Endothelial cell of umbilical vein (primary cell): ENCODE measurements at regions not wholly inside any gene's neighbourhood (a gene's known extent, or its start where the extent isn't known, plus 50 kb on each side); places are given as distances from the start of the nearest gene placed in this dataset.
A peak's percentile ranks its signal among the peaks of the same experiment; 100 is the strongest.

Experiments
- BruUV-seq: library from RNA; stranded (reverse); fragments of 400-500 nt; replicated peaks from 2 replicates; lab custom pipeline; 2021; lab: Mats Ljungman, UMichigan
- CTCF ChIA-PET: fragments of 300-600, 350-600 bp; sonication (Branson Sonifier 250); formaldehyde crosslinking; loops from one replicate; lab custom pipeline; 2021; ENCODE audit warnings: antibody characterized with exemption, inconsistent platforms; lab: Charles Lee
- POLR2A ChIA-PET: fragments of 300-600, 350-600 bp; sonication (Branson Sonifier 250); formaldehyde crosslinking; loops from one replicate; lab custom pipeline; 2021; ENCODE audit warnings: antibody characterized with exemption, inconsistent platforms; lab: Charles Lee
- DNase-seq: peaks from one replicate; pipeline ENCODE4 v3.0.0-alpha.2; 2011; ENCODE audit warnings: low read depth, low spot score
- FAIRE-seq: peaks from 2 replicates; lab custom pipeline; 2011; peaks lifted over from hg19 to GRCh38; lab: Jason Lieb, UNC
- H2AFZ ChIP-seq: 2 replicates; pipeline ENCODE4 v1.6.0; 2012; ENCODE audit warnings: low read depth, low read length, control low read depth, inconsistent platforms
- H3K27ac ChIP-seq: 2 replicates; pipeline ENCODE4 v1.5.1; 2011; ENCODE audit warnings: low read depth, mild to moderate bottlenecking, control low read depth, low read length, moderate library complexity; ENCODE audit not compliant: insufficient read depth
- H3K27me3 ChIP-seq, 2 experiments: 2 replicates each; pipeline versions ENCODE4 v1.6.0 to v1.6.1; 2011; ENCODE audit warnings: low read length in 2 of 2, mixed read lengths in 1 of 2; ENCODE audit not compliant: control insufficient read depth in 2 of 2, insufficient read depth in 2 of 2
- H3K36me3 ChIP-seq, 2 experiments: 2 replicates in 1 of 2; 3 replicates in 1 of 2; pipeline ENCODE4 v1.5.1; 2011; ENCODE audit warnings: low read length in 2 of 2, mild to moderate bottlenecking in 1 of 2, moderate library complexity in 1 of 2; ENCODE audit not compliant: control insufficient read depth in 2 of 2, insufficient read depth in 2 of 2; ENCODE audit errors: extremely low read depth in 1 of 2
- H3K4me1 ChIP-seq: 3 replicates; pipeline ENCODE4 v1.5.1; 2011; ENCODE audit warnings: mild to moderate bottlenecking, low read length; ENCODE audit not compliant: control insufficient read depth, insufficient read depth; ENCODE audit errors: extremely low read depth
- H3K4me2 ChIP-seq: 2 replicates; pipeline ENCODE4 v1.6.1; 2011; ENCODE audit warnings: low read length, control low read depth, mixed read lengths; ENCODE audit not compliant: insufficient read depth
- H3K4me3 ChIP-seq, 3 experiments: fragments of 200-600 bp in 1 of 3; sonication (generic), shearing (Covaris generic) in 1 of 3; replicated peaks in 1 of 3; 2 replicates each; pipeline ENCODE4 v1.5.1; 2011 to 2016; ENCODE audit warnings: control low read depth in 3 of 3, low read length in 3 of 3, mild to moderate bottlenecking in 2 of 3, inconsistent platforms in 1 of 3, low read depth in 1 of 3, moderate library complexity in 1 of 3; ENCODE audit not compliant: insufficient read depth in 1 of 3
- H3K79me2 ChIP-seq: 2 replicates; pipeline ENCODE4 v1.6.0; 2012; ENCODE audit warnings: low read length, inconsistent platforms; ENCODE audit not compliant: control insufficient read depth, insufficient read depth
- H3K9ac ChIP-seq: replicated peaks from 2 replicates; pipeline ENCODE3; 2011; ENCODE audit warnings: low read length, control low read depth; ENCODE audit not compliant: insufficient read depth; ENCODE audit errors: extremely low read depth
- H3K9me1 ChIP-seq: replicated peaks from 3 replicates; pipeline ENCODE4 v1.6.0; 2011; ENCODE audit warnings: mild to moderate bottlenecking, low read length; ENCODE audit not compliant: control insufficient read depth, insufficient read depth; ENCODE audit errors: extremely low read depth
- H3K9me3 ChIP-seq: replicated peaks from 2 replicates; pipeline ENCODE4 v1.5.1; 2012; ENCODE audit warnings: low read length, inconsistent platforms; ENCODE audit not compliant: control insufficient read depth, insufficient read depth
- H4K20me1 ChIP-seq: replicated peaks from 2 replicates; pipeline ENCODE3; 2011; ENCODE audit warnings: mild to moderate bottlenecking, low read length; ENCODE audit not compliant: control insufficient read depth, insufficient read depth; ENCODE audit errors: extremely low read depth
- EZH2 ChIP-seq: IDR thresholded peaks from 2 replicates; pipeline ENCODE4 v1.6.1; 2012; ENCODE audit warnings: borderline replicate concordance, low read depth, mild to moderate bottlenecking, moderate library complexity, low read length, inconsistent platforms; ENCODE audit not compliant: severe bottlenecking
- JUN ChIP-seq: IDR thresholded peaks from 2 replicates; pipeline ENCODE4 v1.6.1; 2011; ENCODE audit warnings: borderline replicate concordance, low read depth; ENCODE audit not compliant: insufficient read length, insufficient read depth
- dilution Hi-C: fragments of 300-500 bp; cut with MboI; formaldehyde crosslinking; loops from one replicate; pipeline ENCODE4 v1.15.0; 2019; ENCODE audit warnings: low sequenced_read_pairs; ENCODE audit not compliant: extremely low pct_ligation_motif_present
- intact Hi-C: fragments of 100-400 bp; cut with micrococcal nuclease; formaldehyde crosslinking; loops from one replicate; pipeline ENCODE4 v1.10.0; 2022
- TF ChIP-seq, protein P1 (sequence below): IDR thresholded peaks from 2 replicates; pipeline ENCODE4 v1.6.1; 2011; ENCODE audit not compliant: insufficient read depth, insufficient read length
- TF ChIP-seq, protein P2 (sequence below), 2 donors: IDR thresholded peaks; 1 replicate in 1 of 2; 2 replicates in 1 of 2; pipeline ENCODE4 v1.5.1; 2011; ENCODE audit warnings: low read length in 2 of 2, mild to moderate bottlenecking in 2 of 2, moderate library complexity in 2 of 2, control low read depth in 1 of 2, inconsistent platforms in 1 of 2, low read depth in 1 of 2; ENCODE audit not compliant: insufficient read depth in 1 of 2; ENCODE audit errors: extremely low read depth in 1 of 2

DNA sequence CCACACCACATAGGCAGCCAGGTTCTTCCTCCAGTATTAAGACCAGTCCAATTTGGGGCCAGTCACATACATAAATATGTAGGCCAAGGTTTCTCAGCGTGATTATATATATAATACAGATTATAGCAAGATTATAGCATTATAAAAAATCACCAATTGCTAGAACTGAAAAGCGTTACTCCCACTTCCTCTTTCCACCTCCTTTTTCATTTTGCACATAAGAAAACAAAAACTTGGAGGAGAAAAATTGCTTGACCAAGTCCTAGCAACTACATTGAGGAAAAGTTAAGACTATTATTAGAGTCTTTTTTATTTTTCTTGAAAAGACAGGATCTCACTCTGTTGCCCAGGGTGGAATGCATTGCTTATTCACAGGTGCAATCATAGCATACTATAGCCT lies 262.7 kb upstream of the KCNN2 start:
- intact Hi-C loops (no loop called here), dilution Hi-C loops (no loop called here)
- H3K36me3 ChIP-seq, result no peaks in the 10 kb centered on the region
- H3K4me1 ChIP-seq, result no peaks in the 10 kb centered on the region
- no TSS peak for BruUV-seq
- no peak overlapping the region for H3K27ac ChIP-seq
- DNase-seq (no peak), FAIRE-seq (no peak)
- POLR2A ChIA-PET, result no interaction called here
- H3K27me3 ChIP-seq, result no peaks in the 10 kb centered on the region
- no peak overlapping the region for H3K4me3 ChIP-seq
- H3K9ac ChIP-seq, result no peak overlapping the region
- TF ChIP-seq, protein P1, sequence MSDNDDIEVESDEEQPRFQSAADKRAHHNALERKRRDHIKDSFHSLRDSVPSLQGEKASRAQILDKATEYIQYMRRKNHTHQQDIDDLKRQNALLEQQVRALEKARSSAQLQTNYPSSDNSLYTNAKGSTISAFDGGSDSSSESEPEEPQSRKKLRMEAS, result no peak
- TF ChIP-seq JUN (no peak), EZH2 (no peak)
- CTCF ChIA-PET, result no interaction called here
- H2AFZ ChIP-seq, result no peak overlapping the region
- no peaks in the 10 kb centered on the region for H3K9me3 ChIP-seq
- no peaks in the 10 kb centered on the region for H3K9me1 ChIP-seq
- H3K79me2 ChIP-seq, result no peaks in the 10 kb centered on the region
- no peaks in the 10 kb centered on the region for H4K20me1 ChIP-seq
- H3K4me2 ChIP-seq, result no peak overlapping the region

DNA sequence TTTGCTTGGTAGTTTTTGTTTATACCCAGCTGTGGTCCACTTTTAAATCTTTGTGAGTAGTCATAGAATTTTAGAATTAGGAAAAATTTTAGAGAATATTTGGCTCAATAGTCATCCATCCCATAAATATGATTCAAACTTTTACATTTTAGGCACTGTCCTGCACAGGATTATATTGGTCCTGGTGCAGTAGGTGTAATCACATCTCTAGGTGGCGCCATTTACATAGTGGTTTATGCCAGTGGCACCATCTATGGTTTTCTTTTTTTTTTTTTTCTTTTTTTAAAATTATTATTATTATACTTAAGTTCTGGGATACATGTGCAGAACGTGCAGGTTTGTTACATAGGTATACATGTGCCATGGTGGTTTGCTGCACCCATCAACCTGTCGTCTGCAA lies 260.7 kb upstream of the KCNN2 start:
- H3K9ac ChIP-seq, result no peak overlapping the region
- FAIRE-seq (no peak), DNase-seq (peak; percentile 37)
- CTCF ChIA-PET, result interaction anchor here (0.6 to 4.3 kb wide), 12 partner anchors 9 to 489 kb away, joined by 3 to 28 read pairs (median 4); no protein-coding TSS in a partner anchor
- H3K9me1 ChIP-seq, result no peaks in the 10 kb centered on the region
- H3K27me3 ChIP-seq, result no peaks in the 10 kb centered on the region
- TF ChIP-seq, protein P2, sequence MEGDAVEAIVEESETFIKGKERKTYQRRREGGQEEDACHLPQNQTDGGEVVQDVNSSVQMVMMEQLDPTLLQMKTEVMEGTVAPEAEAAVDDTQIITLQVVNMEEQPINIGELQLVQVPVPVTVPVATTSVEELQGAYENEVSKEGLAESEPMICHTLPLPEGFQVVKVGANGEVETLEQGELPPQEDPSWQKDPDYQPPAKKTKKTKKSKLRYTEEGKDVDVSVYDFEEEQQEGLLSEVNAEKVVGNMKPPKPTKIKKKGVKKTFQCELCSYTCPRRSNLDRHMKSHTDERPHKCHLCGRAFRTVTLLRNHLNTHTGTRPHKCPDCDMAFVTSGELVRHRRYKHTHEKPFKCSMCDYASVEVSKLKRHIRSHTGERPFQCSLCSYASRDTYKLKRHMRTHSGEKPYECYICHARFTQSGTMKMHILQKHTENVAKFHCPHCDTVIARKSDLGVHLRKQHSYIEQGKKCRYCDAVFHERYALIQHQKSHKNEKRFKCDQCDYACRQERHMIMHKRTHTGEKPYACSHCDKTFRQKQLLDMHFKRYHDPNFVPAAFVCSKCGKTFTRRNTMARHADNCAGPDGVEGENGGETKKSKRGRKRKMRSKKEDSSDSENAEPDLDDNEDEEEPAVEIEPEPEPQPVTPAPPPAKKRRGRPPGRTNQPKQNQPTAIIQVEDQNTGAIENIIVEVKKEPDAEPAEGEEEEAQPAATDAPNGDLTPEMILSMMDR (IDR thresholded peaks at IDR 0.05; ENCODE audit: extremely low read depth in 1 of 2, insufficient read depth in 1 of 2, low read depth in 1 of 2, low read length in 2 of 2), result peak; percentile 42 to 45
- TF ChIP-seq JUN, result no peak
- H3K27ac ChIP-seq, result no peak overlapping the region
- no peaks in the 10 kb centered on the region for H3K4me1 ChIP-seq
- no peaks in the 10 kb centered on the region for H3K36me3 ChIP-seq
- dilution Hi-C loops (no loop called here), intact Hi-C loops (loop anchor here (1.0 to 10.0 kb wide), 7 partner anchors 123 to 1144 kb away; no protein-coding TSS in a partner anchor)
- no peak overlapping the region for H3K4me3 ChIP-seq
- BruUV-seq, result no TSS peak
- H4K20me1 ChIP-seq, result no peaks in the 10 kb centered on the region
- H3K9me3 ChIP-seq, result no peaks in the 10 kb centered on the region
- H3K4me2 ChIP-seq, result no peak overlapping the region
- no peak overlapping the region for H2AFZ ChIP-seq
- H3K79me2 ChIP-seq, result no peaks in the 10 kb centered on the region
- POLR2A ChIA-PET, result no interaction called here
